Skeletal muscle satellite cell (primary cell): ENCODE measurements at regions not wholly inside any gene's neighbourhood (a gene's known extent, or its start where the extent isn't known, plus 50 kb on each side); places are given as distances from the start of the nearest gene placed in this dataset.
"Not testable (repeated sequence)": the region's sequence is repeated elsewhere in the genome, so short reads cannot be mapped to it uniquely, and the experiment has no call there.

Experiments
- H3K27me3 ChIP-seq: 2 replicates; pipeline ENCODE4 v1.7.0; 2013; ENCODE audit warnings: low read length; ENCODE audit not compliant: control insufficient read depth, insufficient read depth
- H3K36me3 ChIP-seq: 2 replicates; pipeline ENCODE4 v1.7.0; 2013; ENCODE audit warnings: mild to moderate bottlenecking, control low read depth, low read length; ENCODE audit not compliant: insufficient read depth
- H3K4me1 ChIP-seq: 2 replicates; pipeline ENCODE4 v1.7.0; 2013; ENCODE audit warnings: low read length; ENCODE audit not compliant: control insufficient read depth, insufficient read depth
- H3K4me2 ChIP-seq: 2 replicates; pipeline ENCODE4 v1.7.0; 2013; ENCODE audit warnings: mild to moderate bottlenecking, low read length
- H3K4me3 ChIP-seq: 2 replicates; pipeline ENCODE4 v1.7.0; 2013; ENCODE audit warnings: low read length
- H3K9ac ChIP-seq: 2 replicates; pipeline ENCODE4 v1.7.0; 2013; ENCODE audit warnings: mild to moderate bottlenecking, low read depth, low read length, moderate library complexity
- H3K9me3 ChIP-seq: replicated peaks from 2 replicates; pipeline ENCODE4 v1.7.0; 2013; ENCODE audit warnings: mild to moderate bottlenecking, control low read depth, low read length

GRCh38 chr14:100424504-100425428 lies 101.6 kb downstream of the SLC25A47 start:
- Histone ChIP-seq H3K36me3 (no peaks in the 10 kb centered on the region), H3K27me3 (no peaks in the 10 kb centered on the region), H3K4me3 (no peak overlapping the region), H3K9ac (no peak overlapping the region), H3K4me1 (peaks cover 24% of the 10 kb centered on the region), H3K4me2 (no peak overlapping the region), H3K9me3 (no peaks in the 10 kb centered on the region)

GRCh38 chr14:100425429-100425827 lies 102.3 kb downstream of the SLC25A47 start:
- H3K27me3 ChIP-seq, result no peaks in the 10 kb centered on the region
- no peak overlapping the region for H3K4me2 ChIP-seq
- no peak overlapping the region for H3K9ac ChIP-seq
- peaks cover 24% of the 10 kb centered on the region for H3K4me1 ChIP-seq
- H3K9me3 ChIP-seq, result no peaks in the 10 kb centered on the region
- H3K36me3 ChIP-seq, result no peaks in the 10 kb centered on the region
- H3K4me3 ChIP-seq, result no peak overlapping the region

- Histone ChIP-seq H3K9me3 (no peaks in the 10 kb centered on the region), H3K36me3 (no peaks in the 10 kb centered on the region), H3K4me1 (peaks cover 24% of the 10 kb centered on the region), H3K27me3 (no peaks in the 10 kb centered on the region), H3K9ac (no peak overlapping the region), H3K4me2 (no peak overlapping the region), H3K4me3 (no peak overlapping the region)
These were observed 103.2 kb downstream of the SLC25A47 start for GRCh38 chr14:100426314-100426713.

GRCh38 chr14:100427166-100427565 lies 104.0 kb downstream of the SLC25A47 start:
- Histone ChIP-seq H3K4me3 (no peak overlapping the region), H3K4me2 (no peak overlapping the region), H3K9ac (no peak overlapping the region), H3K9me3 (no peaks in the 10 kb centered on the region), H3K4me1 (peaks cover 20% of the 10 kb centered on the region), H3K36me3 (no peaks in the 10 kb centered on the region), H3K27me3 (no peaks in the 10 kb centered on the region)

GRCh38 chr14:100428727-100429126 lies 105.6 kb downstream of the SLC25A47 start:
- H3K36me3 ChIP-seq, result no peaks in the 10 kb centered on the region
- peaks cover 8% of the 10 kb centered on the region for H3K4me1 ChIP-seq
- no peak overlapping the region for H3K9ac ChIP-seq
- no peaks in the 10 kb centered on the region for H3K27me3 ChIP-seq
- H3K4me3 ChIP-seq, result no peak overlapping the region
- H3K9me3 ChIP-seq, result no peaks in the 10 kb centered on the region
- H3K4me2 ChIP-seq, result no peak overlapping the region

- no peaks in the 10 kb centered on the region for H3K9me3 ChIP-seq
- H3K27me3 ChIP-seq, result no peaks in the 10 kb centered on the region
- no peak overlapping the region for H3K4me2 ChIP-seq
- H3K36me3 ChIP-seq, result no peaks in the 10 kb centered on the region
- H3K4me3 ChIP-seq, result no peak overlapping the region
- H3K9ac ChIP-seq, result no peak overlapping the region
- peaks cover 8% of the 10 kb centered on the region for H3K4me1 ChIP-seq
These were observed 106.4 kb downstream of the SLC25A47 start for GRCh38 chr14:100429537-100429936.

- H3K4me2 ChIP-seq, result no peak overlapping the region
- peaks cover 8% of the 10 kb centered on the region for H3K4me1 ChIP-seq
- no peak overlapping the region for H3K9ac ChIP-seq
- H3K36me3 ChIP-seq, result no peaks in the 10 kb centered on the region
- H3K4me3 ChIP-seq, result no peak overlapping the region
- no peaks in the 10 kb centered on the region for H3K9me3 ChIP-seq
- no peaks in the 10 kb centered on the region for H3K27me3 ChIP-seq
These were observed 107.4 kb downstream of the SLC25A47 start for GRCh38 chr14:100430571-100430970.

GRCh38 chr14:100431461-100431860 lies 108.3 kb downstream of the SLC25A47 start:
- not testable (repeated sequence) for H3K9me3 ChIP-seq, H3K9ac ChIP-seq, H3K36me3 ChIP-seq, H3K27me3 ChIP-seq, H3K4me3 ChIP-seq, H3K4me1 ChIP-seq, H3K4me2 ChIP-seq

GRCh38 chr14:100432652-100433427 lies 109.7 kb downstream of the SLC25A47 start:
- Histone ChIP-seq H3K4me2 (no peak overlapping the region), H3K27me3 (no peaks in the 10 kb centered on the region), H3K36me3 (no peaks in the 10 kb centered on the region), H3K4me3 (no peak overlapping the region), H3K9ac (no peak overlapping the region), H3K9me3 (no peaks in the 10 kb centered on the region), H3K4me1 (peaks cover 8% of the 10 kb centered on the region)

- Histone ChIP-seq H3K27me3 (no peaks in the 10 kb centered on the region), H3K4me1 (peaks cover 8% of the 10 kb centered on the region), H3K4me3 (no peak overlapping the region), H3K9ac (no peak overlapping the region), H3K4me2 (no peak overlapping the region), H3K9me3 (no peaks in the 10 kb centered on the region), H3K36me3 (no peaks in the 10 kb centered on the region)
These were observed 110.3 kb downstream of the SLC25A47 start for GRCh38 chr14:100433428-100433814.

GRCh38 chr14:100434033-100434601 lies 111.0 kb downstream of the SLC25A47 start:
- H3K9me3 ChIP-seq, result no peaks in the 10 kb centered on the region
- peaks cover 9% of the 10 kb centered on the region for H3K4me1 ChIP-seq
- no peaks in the 10 kb centered on the region for H3K27me3 ChIP-seq
- no peak overlapping the region for H3K4me3 ChIP-seq
- no peak overlapping the region for H3K4me2 ChIP-seq
- no peaks in the 10 kb centered on the region for H3K36me3 ChIP-seq
- no peak overlapping the region for H3K9ac ChIP-seq
